Ovary (tissue), 7 donors: ENCODE measurements at regions not wholly inside any gene's neighbourhood (a gene's known extent, or its start where the extent isn't known, plus 50 kb on each side); places are given as distances from the start of the nearest gene placed in this dataset.

Source experiments
- DNase-seq, 5 donors: peaks; one replicate each; pipeline ENCODE4 v3.0.0-alpha.2; 2019 to 2020
- H3K27ac ChIP-seq, 2 donors: fragments of 200-600 bp; one replicate each; pipeline versions ENCODE4 v1.5.1 to v1.8.0; 2019 to 2022
- H3K27me3 ChIP-seq: fragments of 200-600 bp; one replicate; pipeline ENCODE4 v1.8.0; 2022
- H3K36me3 ChIP-seq: fragments of 200-600 bp; sonication (generic); one replicate; pipeline ENCODE4 v1.5.1; 2019
- H3K4me1 ChIP-seq: one replicate; pipeline ENCODE4 v1.8.1; 2013; ENCODE audit warnings: mild to moderate bottlenecking, moderate library complexity; ENCODE audit not compliant: insufficient read depth
- H3K4me3 ChIP-seq: fragments of 200-600 bp; sonication (generic); one replicate; pipeline ENCODE4 v1.5.1; 2017
- H3K9me3 ChIP-seq, 2 donors: fragments of 200-600 bp in 1 of 2; sonication (generic) in 1 of 2; one replicate each; pipeline versions ENCODE4 v1.5.1 to v1.8.1; 2013 to 2019; ENCODE audit warnings: mild to moderate bottlenecking in 1 of 2, moderate library complexity in 1 of 2
- EP300 ChIP-seq: sonication (generic); formaldehyde crosslinking; IDR thresholded peaks from one replicate; pipeline ENCODE4 v1.6.1; 2017; ENCODE audit warnings: antibody characterized with exemption
- POLR2A ChIP-seq: fragments of 450-650 bp; IDR thresholded peaks from one replicate; pipeline ENCODE4 v1.6.1; 2017; ENCODE audit warnings: antibody characterized with exemption, mild to moderate bottlenecking, moderate library complexity
- WGBS, 3 donors: extraction: QIAGEN DNeasy Blood & Tissue Kit in 1 of 3; methylation state at CpG; one replicate each; pipeline versions ENCODE4 v1.1.5 to v1.1.7; 2013 to 2017; 5-methylcytosine and 5-hydroxymethylcytosine counted together
- intact Hi-C, 4 donors: fragments of 100-400 bp; cut with DNase I; formaldehyde crosslinking; loops; one replicate each; pipeline versions ENCODE4 v1.11.0 to v1.15.1; 2022 to 2023
- TF ChIP-seq, protein P1 (sequence below), 3 donors: fragments of 450-650 bp in 2 of 3; fragments of 200-600 bp in 1 of 3; IDR thresholded peaks; one replicate each; pipeline versions ENCODE4 v1.5.1 to v1.8.0; 2016 to 2022; ENCODE audit warnings: antibody characterized with exemption in 3 of 3, mild to moderate bottlenecking in 1 of 3
- donor health status: DM: no; HTN: no; CAD: no; lungs with moderate emphysema.
- donor health status: DM: no; HTN: no; CAD: no.
- donor health status: Bipolar disorder and iron deficiency.
- donor health status: DM: no; HTN: no; CAD: no.
- donor health status: DM: yes; HTN: yes; CAD: no.

DNA sequence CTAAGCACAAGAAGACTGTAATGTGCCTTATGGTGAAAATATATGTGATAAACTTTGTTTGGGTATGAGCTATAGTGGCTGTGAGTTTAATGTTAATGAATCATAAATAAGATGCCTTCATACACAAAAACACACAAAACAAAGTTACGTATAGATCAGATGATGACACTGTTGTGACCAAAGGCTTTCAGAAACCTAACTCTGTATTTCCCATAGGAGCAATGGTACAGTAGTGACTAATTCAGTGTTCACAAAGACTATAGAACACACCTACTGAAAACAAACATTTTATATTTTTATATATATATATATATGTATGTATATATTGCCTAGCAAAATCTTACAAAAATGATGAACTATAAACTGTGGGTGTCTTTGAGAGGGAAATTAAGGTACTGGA is 393.8 kb upstream of the DCN start:
- H3K4me1 ChIP-seq, result peaks cover 2% of the 10 kb centered on the region
- H3K4me3 ChIP-seq, result no peak overlapping the region
- TF ChIP-seq EP300 (no peak), POLR2A (no peak)
- TF ChIP-seq, protein P1, sequence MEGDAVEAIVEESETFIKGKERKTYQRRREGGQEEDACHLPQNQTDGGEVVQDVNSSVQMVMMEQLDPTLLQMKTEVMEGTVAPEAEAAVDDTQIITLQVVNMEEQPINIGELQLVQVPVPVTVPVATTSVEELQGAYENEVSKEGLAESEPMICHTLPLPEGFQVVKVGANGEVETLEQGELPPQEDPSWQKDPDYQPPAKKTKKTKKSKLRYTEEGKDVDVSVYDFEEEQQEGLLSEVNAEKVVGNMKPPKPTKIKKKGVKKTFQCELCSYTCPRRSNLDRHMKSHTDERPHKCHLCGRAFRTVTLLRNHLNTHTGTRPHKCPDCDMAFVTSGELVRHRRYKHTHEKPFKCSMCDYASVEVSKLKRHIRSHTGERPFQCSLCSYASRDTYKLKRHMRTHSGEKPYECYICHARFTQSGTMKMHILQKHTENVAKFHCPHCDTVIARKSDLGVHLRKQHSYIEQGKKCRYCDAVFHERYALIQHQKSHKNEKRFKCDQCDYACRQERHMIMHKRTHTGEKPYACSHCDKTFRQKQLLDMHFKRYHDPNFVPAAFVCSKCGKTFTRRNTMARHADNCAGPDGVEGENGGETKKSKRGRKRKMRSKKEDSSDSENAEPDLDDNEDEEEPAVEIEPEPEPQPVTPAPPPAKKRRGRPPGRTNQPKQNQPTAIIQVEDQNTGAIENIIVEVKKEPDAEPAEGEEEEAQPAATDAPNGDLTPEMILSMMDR (IDR thresholded peaks at IDR 0.05), result no peak
- no peaks in the 10 kb centered on the region for H3K36me3 ChIP-seq
- intact Hi-C loops, result loop anchor here in 1 of 4 donors (10.0 kb wide), 1 partner anchor 998 kb away; no protein-coding TSS in a partner anchor
- WGBS, 3 donors, result 95 to 96% (median 95%) methylated on average over 1 of the region's 1 CpG
- no peak overlapping the region for H3K27ac ChIP-seq
- H3K9me3 ChIP-seq, result no peaks in the 10 kb centered on the region
- no peak for DNase-seq
- no peaks in the 10 kb centered on the region for H3K27me3 ChIP-seq

DNA sequence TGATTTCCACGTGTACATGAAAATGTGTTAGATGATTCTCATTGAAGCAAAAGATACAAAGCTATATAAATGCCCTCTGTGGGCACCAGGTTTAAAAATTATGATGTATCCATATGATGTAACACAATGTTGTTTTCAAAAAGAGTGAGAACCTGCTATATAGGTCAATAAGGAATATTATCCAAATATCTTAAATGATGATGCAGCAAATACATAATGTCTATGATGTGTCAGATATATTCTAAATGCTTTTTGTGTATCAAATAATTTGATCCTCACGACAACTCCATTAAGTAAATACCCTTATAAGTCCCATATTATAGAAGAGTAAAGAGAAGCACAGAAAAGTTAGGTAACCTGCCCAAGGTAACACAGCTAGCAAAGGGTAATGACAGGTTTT is 393.0 kb upstream of the DCN start:
- TF ChIP-seq, protein P1 (IDR thresholded peaks at IDR 0.05), result no peak
- Histone ChIP-seq H3K4me3 (no peak overlapping the region), H3K9me3 (no peaks in the 10 kb centered on the region), H3K36me3 (no peaks in the 10 kb centered on the region), H3K4me1 (peaks cover 2% of the 10 kb centered on the region), H3K27ac (no peak overlapping the region), H3K27me3 (no peaks in the 10 kb centered on the region)
- intact Hi-C loops, result loop anchor here in 1 of 4 donors (10.0 kb wide), 1 partner anchor 999 kb away; no protein-coding TSS in a partner anchor
- 86 to 92% (median 91%) methylated on average over 2 of the region's 2 CpGs for WGBS, 3 donors
- DNase-seq, result no peak

DNA sequence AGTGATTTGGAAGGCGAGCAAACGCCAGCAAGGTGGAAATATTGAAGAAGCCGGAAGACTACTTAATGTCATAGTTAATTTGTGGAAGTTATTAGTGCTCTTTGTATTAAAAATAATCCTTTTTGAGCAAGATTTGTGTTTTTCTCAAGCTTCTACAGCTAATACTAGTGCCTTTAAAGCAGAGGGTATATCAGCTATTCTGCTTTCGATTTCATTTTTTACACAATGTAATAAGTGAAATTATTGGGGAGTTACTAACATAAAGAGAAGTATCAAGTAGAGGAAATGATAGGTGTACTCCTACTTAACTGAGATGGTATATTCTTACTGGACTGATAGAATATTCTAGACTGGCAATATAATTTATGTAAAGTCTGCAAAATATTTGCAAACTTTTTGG is 392.4 kb upstream of the DCN start:
- Histone ChIP-seq H3K4me3 (peak overlapping the region; percentile 4), H3K27me3 (no peaks in the 10 kb centered on the region), H3K36me3 (no peaks in the 10 kb centered on the region), H3K9me3 (no peaks in the 10 kb centered on the region), H3K4me1 (peaks cover 2% of the 10 kb centered on the region), H3K27ac (no peak overlapping the region)
- intact Hi-C loops, result loop anchor here in 1 of 4 donors (10.0 kb wide), 1 partner anchor 1000 kb away; no protein-coding TSS in a partner anchor
- DNase-seq, result no peak
- 56 to 64% (median 63%) methylated on average over 4 of the region's 4 CpGs for WGBS, 3 donors
- TF ChIP-seq EP300 (no peak), POLR2A (no peak)
- TF ChIP-seq, protein P1 (IDR thresholded peaks at IDR 0.05), result no peak

DNA sequence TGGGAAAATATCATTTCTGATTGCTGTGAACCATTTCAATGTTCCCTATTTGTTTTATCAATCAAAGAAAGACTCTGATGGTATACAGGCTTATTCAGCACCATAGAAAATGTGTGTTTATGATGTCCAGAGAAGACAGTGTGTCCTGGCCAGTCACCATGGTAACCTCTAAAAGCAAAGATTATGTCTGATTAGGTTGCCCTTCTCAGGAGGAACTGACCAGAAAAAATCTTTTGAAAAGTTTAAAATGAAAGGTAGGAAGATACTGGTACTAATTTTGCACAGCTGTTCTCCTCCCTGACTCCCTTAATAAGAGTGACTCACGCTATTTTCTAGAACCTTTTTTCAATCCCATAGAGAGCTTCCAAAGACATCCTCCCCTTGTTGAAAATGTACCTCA is 391.8 kb upstream of the DCN start:
- DNase-seq, result no peak
- no peaks in the 10 kb centered on the region for H3K9me3 ChIP-seq
- H3K4me1 ChIP-seq, result peaks cover 2% of the 10 kb centered on the region
- 44 to 47% (median 44%) methylated on average over 1 of the region's 1 CpG for WGBS, 3 donors
- TF ChIP-seq, protein P1 (IDR thresholded peaks at IDR 0.05), result no peak
- no peak for TF ChIP-seq EP300
- TF ChIP-seq POLR2A, result no peak
- peak overlapping the region; percentile 4 for H3K4me3 ChIP-seq
- no peaks in the 10 kb centered on the region for H3K27me3 ChIP-seq
- no peak overlapping the region for H3K27ac ChIP-seq
- H3K36me3 ChIP-seq, result no peaks in the 10 kb centered on the region
- intact Hi-C loops, result loop anchor here in 1 of 4 donors (10.0 kb wide), 1 partner anchor 1000 kb away; no protein-coding TSS in a partner anchor
